Chondrocyte (in vitro differentiated cells): ENCODE measurements at regions not wholly inside any gene's neighbourhood (a gene's known extent, or its start where the extent isn't known, plus 50 kb on each side); places are given as distances from the start of the nearest gene placed in this dataset. TPM values are rescaled to one million over a fixed set of nuclear protein-coding genes. Genes with fewer than 3 reads are reported as not detected.

Experiments
- DNase-seq: peaks from one replicate; pipeline ENCODE4 v3.0.0; 2021; ENCODE audit warnings: mixed read lengths, low spot score
- H3K27ac Mint-ChIP-seq: one replicate; pipeline ENCODE4 v1.8.0; 2021; ENCODE audit warnings: mild to moderate bottlenecking, moderate library complexity, mixed read lengths; ENCODE audit not compliant: unreplicated experiment
- H3K27me3 Mint-ChIP-seq: 2 replicates; pipeline ENCODE4 v1.8.0; 2021; ENCODE audit warnings: low read depth, mixed read lengths
- H3K36me3 Mint-ChIP-seq: 2 replicates; pipeline ENCODE4 v1.8.0; 2021; ENCODE audit warnings: low read depth, mixed read lengths
- H3K4me1 Mint-ChIP-seq: 2 replicates; pipeline ENCODE4 v1.8.0; 2021; ENCODE audit warnings: low read depth, mild to moderate bottlenecking, mixed read lengths
- H3K4me3 Mint-ChIP-seq: one replicate; pipeline ENCODE4 v1.8.0; 2021; ENCODE audit warnings: mild to moderate bottlenecking, moderate library complexity, mixed read lengths; ENCODE audit not compliant: unreplicated experiment
- H3K9me3 Mint-ChIP-seq: 2 replicates; pipeline ENCODE4 v1.8.0; 2021; ENCODE audit warnings: low read depth, mixed read lengths
- CTCF ChIP-seq: fragments of 200-600 bp; sonication (generic); IDR thresholded peaks from 2 replicates; pipeline ENCODE4 v1.5.0; 2021; ENCODE audit warnings: antibody characterized with exemption, mild to moderate bottlenecking, moderate library complexity
- microRNA-seq: library from miRNA; unstranded; fragments of <30 nt; microRNA quantifications from one replicate; pipeline ENCODE4 v1.2.0, GENCODE V29; 2020; ENCODE audit warnings: borderline number of aligned reads

GRCh38 chr12:25903603-25904245 lies 54.8 kb upstream of the RASSF8 start:
- DNase-seq: no peak
- Mint-ChIP-seq H3K36me3 (no peaks in the 10 kb centered on the region), H3K4me3 (no peak overlapping the region), H3K4me1 (no peaks in the 10 kb centered on the region), H3K9me3 (no peaks in the 10 kb centered on the region), H3K27ac (no peak overlapping the region), H3K27me3 (peaks cover 6% of the 10 kb centered on the region)
- no peak for TF ChIP-seq CTCF

- Mint-ChIP-seq H3K4me1 (no peaks in the 10 kb centered on the region), H3K4me3 (no peak overlapping the region), H3K27me3 (peaks cover 6% of the 10 kb centered on the region), H3K36me3 (no peaks in the 10 kb centered on the region), H3K9me3 (no peaks in the 10 kb centered on the region), H3K27ac (no peak overlapping the region)
- no peak for DNase-seq
- no peak for TF ChIP-seq CTCF
These were observed 54.0 kb upstream of the RASSF8 start for GRCh38 chr12:25904442-25904841.

GRCh38 chr12:25906651-25907340 lies 51.7 kb upstream of the RASSF8 start:
- no peaks in the 10 kb centered on the region for H3K27me3 Mint-ChIP-seq
- H3K9me3 Mint-ChIP-seq: peaks cover 3% of the 10 kb centered on the region
- DNase-seq: no peak
- H3K4me1 Mint-ChIP-seq: no peaks in the 10 kb centered on the region
- H3K4me3 Mint-ChIP-seq: no peak overlapping the region
- H3K27ac Mint-ChIP-seq: no peak overlapping the region
- no peaks in the 10 kb centered on the region for H3K36me3 Mint-ChIP-seq
- TF ChIP-seq CTCF: no peak

Small RNAs in the stretch of these regions (microRNA-seq; reads per million reads assigned to microRNA genes)
- gene MIR4302: not detected
